GM06990 (cell line): ENCODE measurements at regions not wholly inside any gene's neighbourhood (a gene's known extent, or its start where the extent isn't known, plus 50 kb on each side); places are given as distances from the start of the nearest gene placed in this dataset.

Source experiments
- DNase-seq: peaks from one replicate; pipeline ENCODE4 v3.0.0-alpha.2; 2011; ENCODE audit not compliant: insufficient read length; ENCODE audit errors: extremely low read depth
- H3K27me3 ChIP-seq: replicated peaks from 2 replicates; pipeline ENCODE4 v1.6.0; 2011; ENCODE audit warnings: low read length; ENCODE audit not compliant: control insufficient read depth, insufficient read depth
- H3K36me3 ChIP-seq: 2 replicates; pipeline ENCODE4 v1.5.1; 2011; ENCODE audit warnings: low read length; ENCODE audit not compliant: control insufficient read depth, insufficient read depth
- H3K4me3 ChIP-seq: replicated peaks from 2 replicates; pipeline ENCODE4 v1.5.1; 2011; ENCODE audit warnings: low read depth, mild to moderate bottlenecking, control low read depth, low read length
- TF ChIP-seq, protein P1 (sequence below): IDR thresholded peaks from 2 replicates; pipeline ENCODE4 v1.5.1; 2011; ENCODE audit warnings: low read length, control low read depth, mild to moderate bottlenecking, inconsistent platforms; ENCODE audit not compliant: insufficient read depth, poor library complexity, severe bottlenecking

DNA sequence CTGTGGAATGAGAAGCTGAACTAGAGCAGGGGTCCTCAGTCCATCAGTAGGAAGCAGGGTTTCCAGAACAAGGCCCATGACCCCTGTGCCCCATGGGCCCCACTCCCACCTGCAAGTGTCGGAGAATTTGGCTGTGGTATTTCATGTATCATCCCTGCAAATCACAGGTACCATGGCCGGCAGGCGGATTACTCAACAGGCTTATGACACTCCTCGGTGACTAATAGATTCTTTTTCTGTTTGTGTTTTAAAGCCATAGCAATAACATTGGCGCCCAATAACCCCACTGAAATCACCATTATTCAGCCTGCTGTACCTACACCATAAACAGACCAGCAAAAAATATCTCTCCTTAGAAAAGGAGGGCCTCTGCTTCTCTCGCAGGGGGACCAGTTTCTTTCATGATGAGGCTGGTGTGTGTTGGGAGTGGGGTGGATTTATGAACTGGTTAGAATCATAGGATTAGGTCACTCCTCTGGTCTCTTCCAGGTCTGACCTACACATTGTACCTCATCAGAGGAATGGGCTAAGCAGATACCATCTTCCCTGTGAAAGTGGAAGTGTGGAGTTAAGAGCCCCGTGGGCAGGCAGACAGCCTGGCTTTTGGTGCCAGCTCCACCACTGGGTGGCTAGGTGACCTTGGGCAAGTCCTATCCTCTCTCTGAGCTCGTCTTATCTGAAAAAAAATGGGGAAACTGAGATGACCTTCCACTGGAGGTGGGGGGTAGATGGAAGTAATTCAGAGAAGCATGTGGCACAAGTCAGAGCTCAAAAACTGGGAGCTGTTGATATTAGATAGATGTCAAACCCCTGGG is 60.2 kb upstream of the WNT11 start:
- no peak for DNase-seq

DNA sequence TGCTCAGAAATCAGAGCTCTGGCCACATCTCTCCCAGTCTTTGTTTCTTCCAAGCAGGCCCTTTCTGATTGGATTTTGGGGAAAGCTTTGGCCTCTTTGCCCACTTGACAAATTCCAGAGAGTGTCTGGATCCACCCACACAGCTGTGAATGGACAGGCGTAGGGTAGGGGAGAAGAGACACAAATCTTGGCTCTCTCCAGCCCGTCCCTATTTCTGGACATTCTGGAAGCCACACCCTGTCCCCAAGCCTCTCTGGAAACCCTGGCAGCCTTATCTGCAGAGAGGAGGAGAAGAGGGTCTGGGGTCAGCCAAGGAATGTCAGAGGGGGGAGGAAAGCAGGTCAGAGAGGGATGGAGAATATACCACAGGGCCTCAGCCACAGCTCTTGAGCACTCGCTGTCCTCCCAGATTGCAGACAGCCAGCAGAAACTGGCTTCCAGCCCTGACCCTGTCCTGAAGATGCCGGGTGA is 59.5 kb upstream of the WNT11 start:
- no peak overlapping the region for H3K4me3 ChIP-seq
- no peaks in the 10 kb centered on the region for H3K36me3 ChIP-seq
- DNase-seq = no peak
- peaks cover 8% of the 10 kb centered on the region for H3K27me3 ChIP-seq
- TF ChIP-seq, protein P1, sequence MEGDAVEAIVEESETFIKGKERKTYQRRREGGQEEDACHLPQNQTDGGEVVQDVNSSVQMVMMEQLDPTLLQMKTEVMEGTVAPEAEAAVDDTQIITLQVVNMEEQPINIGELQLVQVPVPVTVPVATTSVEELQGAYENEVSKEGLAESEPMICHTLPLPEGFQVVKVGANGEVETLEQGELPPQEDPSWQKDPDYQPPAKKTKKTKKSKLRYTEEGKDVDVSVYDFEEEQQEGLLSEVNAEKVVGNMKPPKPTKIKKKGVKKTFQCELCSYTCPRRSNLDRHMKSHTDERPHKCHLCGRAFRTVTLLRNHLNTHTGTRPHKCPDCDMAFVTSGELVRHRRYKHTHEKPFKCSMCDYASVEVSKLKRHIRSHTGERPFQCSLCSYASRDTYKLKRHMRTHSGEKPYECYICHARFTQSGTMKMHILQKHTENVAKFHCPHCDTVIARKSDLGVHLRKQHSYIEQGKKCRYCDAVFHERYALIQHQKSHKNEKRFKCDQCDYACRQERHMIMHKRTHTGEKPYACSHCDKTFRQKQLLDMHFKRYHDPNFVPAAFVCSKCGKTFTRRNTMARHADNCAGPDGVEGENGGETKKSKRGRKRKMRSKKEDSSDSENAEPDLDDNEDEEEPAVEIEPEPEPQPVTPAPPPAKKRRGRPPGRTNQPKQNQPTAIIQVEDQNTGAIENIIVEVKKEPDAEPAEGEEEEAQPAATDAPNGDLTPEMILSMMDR = no peak

More for the DNA sequence above, 60.2 kb upstream of the WNT11 start:
- Histone ChIP-seq H3K27me3 (peaks cover 6% of the 10 kb centered on the region), H3K36me3 (no peaks in the 10 kb centered on the region), H3K4me3 (no peak overlapping the region)
- TF ChIP-seq, protein P1 = no peak

DNA sequence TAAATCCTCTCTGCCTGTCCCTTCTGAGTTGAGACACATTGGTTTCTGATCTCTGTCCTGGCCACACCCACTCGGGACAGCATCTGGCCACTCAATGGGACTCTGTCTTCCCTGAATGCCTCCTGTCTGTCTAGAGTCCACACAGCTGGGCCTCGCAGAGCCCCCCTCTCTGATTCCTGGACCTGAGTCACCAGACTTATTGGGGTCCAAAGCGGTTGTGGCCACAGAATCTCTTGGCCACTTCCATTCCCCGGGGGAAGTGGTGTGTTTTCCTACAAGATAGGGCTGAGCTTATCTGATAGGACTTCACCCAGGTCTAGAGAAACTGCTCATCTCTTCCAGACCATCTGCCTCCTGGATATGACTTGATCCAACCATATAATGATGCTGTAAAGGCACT is 57.4 kb upstream of the WNT11 start:
- Histone ChIP-seq H3K36me3 (no peaks in the 10 kb centered on the region), H3K4me3 (no peak overlapping the region), H3K27me3 (peaks cover 6% of the 10 kb centered on the region)
- TF ChIP-seq, protein P1 = no peak
- DNase-seq = no peak

DNA sequence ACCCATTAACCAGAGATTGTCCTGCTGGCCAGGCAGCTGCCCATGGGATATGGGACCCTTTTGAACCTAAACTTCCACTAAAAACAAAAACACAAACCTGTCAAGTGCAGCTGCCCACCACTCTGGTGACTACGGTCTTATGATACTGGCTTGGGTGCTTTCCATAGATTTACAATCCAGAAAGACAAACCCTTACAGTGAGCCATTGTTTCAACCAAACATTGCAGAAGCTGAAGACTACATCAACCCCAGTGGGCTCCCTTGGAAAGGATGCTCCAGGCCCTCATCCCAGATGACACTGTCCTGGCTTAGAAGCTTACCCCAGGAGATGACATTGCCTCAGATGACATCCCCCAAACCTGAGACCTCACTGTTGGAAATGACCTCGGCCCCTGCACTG is 56.9 kb upstream of the WNT11 start:
- no peak overlapping the region for H3K4me3 ChIP-seq
- H3K36me3 ChIP-seq = no peaks in the 10 kb centered on the region
- peaks cover 6% of the 10 kb centered on the region for H3K27me3 ChIP-seq
- TF ChIP-seq, protein P1 = no peak
- DNase-seq = no peak

DNA sequence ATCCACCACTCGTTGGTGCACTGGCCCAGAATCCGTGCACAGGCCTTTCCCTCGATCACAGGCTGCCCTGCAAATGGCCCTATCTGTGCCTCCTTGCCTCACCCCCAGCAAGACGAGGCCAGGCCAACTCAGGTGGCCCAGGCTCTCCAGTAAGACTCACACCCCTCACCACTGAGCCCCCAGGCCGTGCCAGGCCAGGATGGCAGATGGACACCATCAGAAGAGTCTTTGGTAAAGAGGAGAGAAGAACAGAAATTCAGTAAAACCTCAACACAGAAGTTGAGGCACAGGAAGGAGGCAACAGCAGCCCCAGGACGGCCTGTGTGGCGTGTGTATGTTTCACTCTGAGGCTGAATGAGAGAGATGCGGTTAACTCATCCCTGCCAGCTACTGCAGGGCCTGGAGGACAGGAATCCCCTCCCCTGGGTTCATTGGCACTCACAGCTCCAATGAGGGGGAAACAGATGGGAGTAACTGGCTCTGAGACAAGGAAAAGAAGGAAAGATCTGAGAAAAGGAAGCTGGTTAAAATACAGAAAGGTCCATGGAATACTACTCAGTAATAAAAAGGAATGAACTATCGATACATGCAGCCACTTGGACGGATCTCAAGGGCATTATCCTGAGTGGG is 54.1 kb upstream of the WNT11 start:
- Histone ChIP-seq H3K36me3 (no peaks in the 10 kb centered on the region), H3K27me3 (peaks cover 6% of the 10 kb centered on the region), H3K4me3 (no peak overlapping the region)
- TF ChIP-seq, protein P1 = no peak
- DNase-seq = no peak
